ENCODE measurements at regions not wholly inside any gene's neighbourhood (a gene's known extent, or its start where the extent isn't known, plus 50 kb on each side); places are given as distances from the start of the nearest gene placed in this dataset.
A peak's percentile ranks its signal among the peaks of the same experiment; 100 is the strongest.

- H3K27me3 ChIP-seq (ENCODE audit: control insufficient read depth, insufficient read depth, low read length) = no peaks in the 10 kb centered on the region
- H3K4me1 ChIP-seq (ENCODE audit: control insufficient read depth, insufficient read depth, low read length) = peaks cover 16% of the 10 kb centered on the region
- H3K9ac ChIP-seq (ENCODE audit: low read length) = no peak overlapping the region
- H3K36me3 ChIP-seq (ENCODE audit: control insufficient read depth, insufficient read depth, low read length) = no peaks in the 10 kb centered on the region
- H3K27ac ChIP-seq (ENCODE audit: low read depth, low read length) = no peak overlapping the region
- no peak overlapping the region for H3K4me3 ChIP-seq (ENCODE audit: low read length)
Measured at GRCh38 chr21:29238967-29239290, 59.8 kb upstream of the BACH1 start.

GRCh38 chr21:29240136-29240535, 58.6 kb upstream of the BACH1 start:
- Histone ChIP-seq H3K36me3 (ENCODE audit: control insufficient read depth, insufficient read depth, low read length) (no peaks in the 10 kb centered on the region), H3K27ac (ENCODE audit: low read depth, low read length) (no peak overlapping the region), H3K9ac (ENCODE audit: low read length) (no peak overlapping the region), H3K27me3 (ENCODE audit: control insufficient read depth, insufficient read depth, low read length) (no peaks in the 10 kb centered on the region), H3K4me3 (ENCODE audit: low read length) (no peak overlapping the region), H3K4me1 (ENCODE audit: control insufficient read depth, insufficient read depth, low read length) (peaks cover 21% of the 10 kb centered on the region)

- Histone ChIP-seq H3K27me3 (ENCODE audit: control insufficient read depth, insufficient read depth, low read length) (no peaks in the 10 kb centered on the region), H3K4me3 (ENCODE audit: low read length) (no peak overlapping the region), H3K36me3 (ENCODE audit: control insufficient read depth, insufficient read depth, low read length) (no peaks in the 10 kb centered on the region), H3K9ac (ENCODE audit: low read length) (no peak overlapping the region), H3K27ac (ENCODE audit: low read depth, low read length) (no peak overlapping the region), H3K4me1 (ENCODE audit: control insufficient read depth, insufficient read depth, low read length) (peaks cover 22% of the 10 kb centered on the region)
Measured at GRCh38 chr21:29242201-29242600, 56.5 kb upstream of the BACH1 start.

- H3K27ac ChIP-seq (ENCODE audit: low read depth, low read length) = no peak overlapping the region
Measured at GRCh38 chr21:29243188-29243587, 55.5 kb upstream of the BACH1 start.

DNA sequence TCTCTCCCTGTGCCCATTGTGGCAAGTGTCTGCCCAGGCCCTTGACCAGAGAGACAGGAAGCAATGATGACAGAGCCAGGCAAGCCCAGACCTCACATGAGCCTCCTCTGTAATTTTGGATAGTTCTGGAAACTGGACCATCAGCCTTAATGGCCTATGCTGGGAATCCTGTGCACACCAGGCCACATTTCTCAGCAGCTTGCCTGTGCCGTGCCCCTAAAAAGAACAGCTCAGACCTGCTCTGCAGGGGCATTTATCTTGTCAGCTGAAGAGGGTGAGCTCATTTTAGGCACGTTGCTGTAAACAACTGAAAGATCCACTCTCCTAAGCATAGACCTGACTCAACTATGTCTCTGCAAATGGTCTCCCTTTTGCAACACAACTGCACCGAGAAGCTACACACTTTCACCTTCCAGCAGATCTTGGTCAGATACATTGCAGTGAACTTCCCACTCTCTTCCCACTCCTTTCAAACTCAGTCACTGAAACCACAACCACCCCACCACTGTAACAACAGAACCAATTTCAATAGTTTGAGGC, 53.5 kb upstream of the BACH1 start:
- Histone ChIP-seq H3K4me1 (ENCODE audit: control insufficient read depth, insufficient read depth, low read length) (peaks cover 11% of the 10 kb centered on the region), H3K4me3 (ENCODE audit: low read length) (no peak overlapping the region), H3K27me3 (ENCODE audit: control insufficient read depth, insufficient read depth, low read length) (no peaks in the 10 kb centered on the region), H3K27ac (ENCODE audit: low read depth, low read length) (peak overlapping the region; percentile 5), H3K9ac (ENCODE audit: low read length) (no peak overlapping the region), H3K36me3 (ENCODE audit: control insufficient read depth, insufficient read depth, low read length) (no peaks in the 10 kb centered on the region)

More at GRCh38 chr21:29243188-29243587, 55.5 kb upstream of the BACH1 start:
- peaks cover 14% of the 10 kb centered on the region for H3K4me1 ChIP-seq (ENCODE audit: control insufficient read depth, insufficient read depth, low read length)
- no peaks in the 10 kb centered on the region for H3K27me3 ChIP-seq (ENCODE audit: control insufficient read depth, insufficient read depth, low read length)
- no peak overlapping the region for H3K9ac ChIP-seq (ENCODE audit: low read length)
- H3K36me3 ChIP-seq (ENCODE audit: control insufficient read depth, insufficient read depth, low read length) = no peaks in the 10 kb centered on the region
- H3K4me3 ChIP-seq (ENCODE audit: low read length) = no peak overlapping the region

DNA sequence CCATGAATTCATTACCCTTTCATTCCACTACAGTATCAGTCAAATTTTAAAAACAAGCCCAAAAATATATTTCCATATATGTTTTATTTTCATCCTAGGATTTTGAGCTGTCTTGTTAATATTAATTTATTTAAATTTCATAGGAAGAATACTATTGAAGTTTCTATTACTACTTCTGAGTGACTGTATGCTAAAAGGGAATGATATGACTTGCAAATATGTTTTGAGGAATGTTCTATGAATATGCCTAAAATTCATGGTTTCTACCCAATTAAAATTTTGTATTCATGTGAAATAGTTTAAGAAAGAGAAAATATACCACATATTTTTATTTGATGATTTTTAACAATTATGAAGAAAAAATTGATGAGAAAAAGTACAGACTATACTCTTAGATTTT, 52.9 kb upstream of the BACH1 start:
- Histone ChIP-seq H3K36me3 (ENCODE audit: control insufficient read depth, insufficient read depth, low read length) (no peaks in the 10 kb centered on the region), H3K4me3 (ENCODE audit: low read length) (no peak overlapping the region), H3K27me3 (ENCODE audit: control insufficient read depth, insufficient read depth, low read length) (no peaks in the 10 kb centered on the region), H3K27ac (ENCODE audit: low read depth, low read length) (peak overlapping the region; percentile 5), H3K4me1 (ENCODE audit: control insufficient read depth, insufficient read depth, low read length) (peaks cover 11% of the 10 kb centered on the region), H3K9ac (ENCODE audit: low read length) (no peak overlapping the region)

DNA sequence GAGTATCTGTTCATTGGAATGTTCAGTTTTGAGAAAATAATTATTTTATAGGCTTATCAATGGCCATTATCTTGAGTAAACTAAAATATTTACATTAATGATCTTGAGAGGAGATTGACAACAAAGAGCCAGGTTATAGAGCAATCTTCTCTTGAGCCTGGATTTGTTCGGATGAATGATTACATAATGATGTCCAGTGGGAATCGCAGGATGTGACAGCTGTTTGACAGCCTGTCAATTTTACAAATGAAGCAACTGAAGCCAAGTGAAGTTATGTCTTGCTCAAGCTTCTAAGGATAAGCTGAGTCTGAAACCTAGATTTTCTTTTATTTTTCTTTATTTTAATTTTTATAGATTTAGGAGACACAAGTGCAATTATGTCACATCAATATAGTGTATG, 52.1 kb upstream of the BACH1 start:
- Histone ChIP-seq H3K4me3 (ENCODE audit: low read length) (no peak overlapping the region), H3K27me3 (ENCODE audit: control insufficient read depth, insufficient read depth, low read length) (no peaks in the 10 kb centered on the region), H3K4me1 (ENCODE audit: control insufficient read depth, insufficient read depth, low read length) (peaks cover 11% of the 10 kb centered on the region), H3K9ac (ENCODE audit: low read length) (no peak overlapping the region), H3K36me3 (ENCODE audit: control insufficient read depth, insufficient read depth, low read length) (no peaks in the 10 kb centered on the region), H3K27ac (ENCODE audit: low read depth, low read length) (no peak overlapping the region)

- no peak overlapping the region for H3K27ac ChIP-seq (ENCODE audit: low read depth, low read length)
- no peak overlapping the region for H3K9ac ChIP-seq (ENCODE audit: low read length)
- H3K36me3 ChIP-seq (ENCODE audit: control insufficient read depth, insufficient read depth, low read length) = no peaks in the 10 kb centered on the region
- no peaks in the 10 kb centered on the region for H3K27me3 ChIP-seq (ENCODE audit: control insufficient read depth, insufficient read depth, low read length)
- H3K4me1 ChIP-seq (ENCODE audit: control insufficient read depth, insufficient read depth, low read length) = peaks cover 9% of the 10 kb centered on the region
- no peak overlapping the region for H3K4me3 ChIP-seq (ENCODE audit: low read length)
Measured at GRCh38 chr21:29248124-29248523, 50.6 kb upstream of the BACH1 start.
